ENCODE measurements at regions not wholly inside any gene's neighbourhood (a gene's known extent, or its start where the extent isn't known, plus 50 kb on each side); places are given as distances from the start of the nearest gene placed in this dataset.

DNA sequence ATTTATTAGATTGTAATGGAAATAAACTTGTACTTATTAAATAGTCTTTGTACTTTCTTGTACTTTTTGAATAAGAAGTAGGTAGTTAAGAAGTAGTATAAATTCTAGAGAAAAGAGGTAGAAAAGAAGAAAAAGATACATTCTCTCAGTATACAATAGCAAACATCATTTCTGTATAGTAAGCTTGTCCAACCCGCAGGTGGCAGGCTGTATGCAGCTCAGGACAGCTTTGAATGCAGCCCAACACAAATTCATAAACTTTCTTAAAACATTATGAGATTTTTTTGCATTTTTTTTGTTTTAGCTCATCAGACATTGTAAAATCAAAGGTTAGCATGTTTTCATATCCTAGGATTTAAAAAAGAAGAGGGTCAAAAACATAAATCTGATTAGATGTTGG, 441.6 kb downstream of the DTHD1 start:
- Mint-ChIP-seq H3K9me3 (ENCODE audit: low read depth) (no peaks in the 10 kb centered on the region), H3K27me3 (no peaks in the 10 kb centered on the region), H3K4me3 (ENCODE audit: low read depth) (no peak overlapping the region), H3K4me1 (ENCODE audit: low read depth) (no peaks in the 10 kb centered on the region), H3K36me3 (ENCODE audit: insufficient read depth) (no peaks in the 10 kb centered on the region), H3K27ac (no peak overlapping the region)
- TF ChIP-seq, protein P1, sequence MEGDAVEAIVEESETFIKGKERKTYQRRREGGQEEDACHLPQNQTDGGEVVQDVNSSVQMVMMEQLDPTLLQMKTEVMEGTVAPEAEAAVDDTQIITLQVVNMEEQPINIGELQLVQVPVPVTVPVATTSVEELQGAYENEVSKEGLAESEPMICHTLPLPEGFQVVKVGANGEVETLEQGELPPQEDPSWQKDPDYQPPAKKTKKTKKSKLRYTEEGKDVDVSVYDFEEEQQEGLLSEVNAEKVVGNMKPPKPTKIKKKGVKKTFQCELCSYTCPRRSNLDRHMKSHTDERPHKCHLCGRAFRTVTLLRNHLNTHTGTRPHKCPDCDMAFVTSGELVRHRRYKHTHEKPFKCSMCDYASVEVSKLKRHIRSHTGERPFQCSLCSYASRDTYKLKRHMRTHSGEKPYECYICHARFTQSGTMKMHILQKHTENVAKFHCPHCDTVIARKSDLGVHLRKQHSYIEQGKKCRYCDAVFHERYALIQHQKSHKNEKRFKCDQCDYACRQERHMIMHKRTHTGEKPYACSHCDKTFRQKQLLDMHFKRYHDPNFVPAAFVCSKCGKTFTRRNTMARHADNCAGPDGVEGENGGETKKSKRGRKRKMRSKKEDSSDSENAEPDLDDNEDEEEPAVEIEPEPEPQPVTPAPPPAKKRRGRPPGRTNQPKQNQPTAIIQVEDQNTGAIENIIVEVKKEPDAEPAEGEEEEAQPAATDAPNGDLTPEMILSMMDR (IDR thresholded peaks at IDR 0.05; ENCODE audit: unreplicated experiment): no peak
- no peak for DNase-seq (ENCODE audit: low spot score, unreplicated experiment)

DNA sequence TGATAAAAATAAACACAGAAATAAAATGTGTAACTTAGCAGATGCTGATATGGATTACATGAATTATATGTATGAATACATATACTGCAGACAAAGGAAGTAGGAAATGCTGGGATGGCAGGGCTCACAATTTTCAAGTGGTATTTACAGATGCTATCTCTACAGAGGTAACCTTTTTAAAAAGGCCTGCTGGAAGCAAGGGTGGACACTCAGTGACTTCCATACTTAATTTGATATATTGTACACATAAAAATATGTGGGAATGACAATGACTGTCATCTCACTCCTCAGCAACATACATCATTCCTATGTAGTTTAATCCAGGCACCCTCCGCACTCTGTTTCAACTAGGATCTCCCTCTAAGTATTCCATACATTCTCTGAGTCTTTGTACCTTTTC, 452.9 kb downstream of the DTHD1 start:
- Mint-ChIP-seq H3K4me3 (ENCODE audit: low read depth) (no peak overlapping the region), H3K4me1 (ENCODE audit: low read depth) (no peaks in the 10 kb centered on the region), H3K27ac (no peak overlapping the region), H3K27me3 (no peaks in the 10 kb centered on the region), H3K9me3 (ENCODE audit: low read depth) (peaks cover 6% of the 10 kb centered on the region), H3K36me3 (ENCODE audit: insufficient read depth) (no peaks in the 10 kb centered on the region)
- no peak for DNase-seq (ENCODE audit: low spot score, unreplicated experiment)
- TF ChIP-seq, protein P1 (IDR thresholded peaks at IDR 0.05; ENCODE audit: unreplicated experiment): no peak

DNA sequence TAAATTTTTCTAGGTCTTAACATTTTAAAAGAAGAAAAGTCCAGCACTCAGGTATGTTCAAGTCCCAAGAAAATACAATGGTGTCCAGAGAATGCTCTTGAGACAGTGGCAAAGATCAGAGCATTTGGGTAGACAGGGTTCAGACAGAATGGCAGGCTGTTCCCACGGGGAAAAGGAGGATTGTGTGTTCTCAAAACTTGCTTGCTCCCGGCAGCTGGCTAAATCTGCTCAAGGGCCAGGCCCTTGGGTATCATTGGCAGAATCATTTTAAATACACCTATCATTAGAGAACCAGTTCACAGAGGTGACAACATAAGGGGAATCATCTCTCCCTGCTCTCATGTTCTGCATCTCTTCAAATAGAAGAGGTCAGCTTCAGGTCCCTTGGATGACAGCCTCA, 456.3 kb downstream of the DTHD1 start:
- TF ChIP-seq, protein P1 (IDR thresholded peaks at IDR 0.05; ENCODE audit: unreplicated experiment): no peak
- H3K27me3 Mint-ChIP-seq: no peaks in the 10 kb centered on the region

DNA sequence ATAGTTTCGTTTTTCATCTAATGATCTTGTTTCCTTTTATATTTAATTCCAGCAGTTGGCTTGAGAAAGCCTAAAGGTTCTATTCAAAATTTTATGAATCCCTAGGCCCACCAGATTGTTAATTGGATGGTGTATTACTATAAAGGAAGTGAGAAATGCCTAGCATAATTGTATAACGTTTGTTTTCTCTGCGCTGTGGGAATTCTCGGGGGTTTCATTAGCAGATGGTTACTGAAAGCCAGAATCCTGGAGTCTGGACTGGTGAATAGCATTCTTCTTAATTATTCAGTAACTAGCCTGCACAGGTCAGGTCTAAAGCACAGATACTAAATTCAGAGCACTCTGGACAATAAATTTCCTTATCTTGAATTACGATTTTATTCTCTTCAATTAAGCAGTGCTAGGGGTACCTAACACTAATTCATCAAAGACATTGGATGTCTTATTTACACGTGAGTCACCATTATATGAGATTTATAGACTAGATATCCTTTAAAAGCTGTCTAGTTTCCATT, 459.4 kb downstream of the DTHD1 start:
- Mint-ChIP-seq H3K9me3 (ENCODE audit: low read depth) (no peaks in the 10 kb centered on the region), H3K27ac (no peak overlapping the region), H3K4me3 (ENCODE audit: low read depth) (no peak overlapping the region), H3K27me3 (no peaks in the 10 kb centered on the region), H3K4me1 (ENCODE audit: low read depth) (no peaks in the 10 kb centered on the region), H3K36me3 (ENCODE audit: insufficient read depth) (no peaks in the 10 kb centered on the region)
- DNase-seq (ENCODE audit: low spot score, unreplicated experiment): no peak
- TF ChIP-seq, protein P1 (IDR thresholded peaks at IDR 0.05; ENCODE audit: unreplicated experiment): no peak

More for the DNA sequence above, 456.3 kb downstream of the DTHD1 start:
- no peak overlapping the region for H3K27ac Mint-ChIP-seq
- H3K4me1 Mint-ChIP-seq (ENCODE audit: low read depth): no peaks in the 10 kb centered on the region
- no peaks in the 10 kb centered on the region for H3K9me3 Mint-ChIP-seq (ENCODE audit: low read depth)
- H3K4me3 Mint-ChIP-seq (ENCODE audit: low read depth): no peak overlapping the region
- DNase-seq (ENCODE audit: low spot score, unreplicated experiment): no peak
- no peaks in the 10 kb centered on the region for H3K36me3 Mint-ChIP-seq (ENCODE audit: insufficient read depth)

DNA sequence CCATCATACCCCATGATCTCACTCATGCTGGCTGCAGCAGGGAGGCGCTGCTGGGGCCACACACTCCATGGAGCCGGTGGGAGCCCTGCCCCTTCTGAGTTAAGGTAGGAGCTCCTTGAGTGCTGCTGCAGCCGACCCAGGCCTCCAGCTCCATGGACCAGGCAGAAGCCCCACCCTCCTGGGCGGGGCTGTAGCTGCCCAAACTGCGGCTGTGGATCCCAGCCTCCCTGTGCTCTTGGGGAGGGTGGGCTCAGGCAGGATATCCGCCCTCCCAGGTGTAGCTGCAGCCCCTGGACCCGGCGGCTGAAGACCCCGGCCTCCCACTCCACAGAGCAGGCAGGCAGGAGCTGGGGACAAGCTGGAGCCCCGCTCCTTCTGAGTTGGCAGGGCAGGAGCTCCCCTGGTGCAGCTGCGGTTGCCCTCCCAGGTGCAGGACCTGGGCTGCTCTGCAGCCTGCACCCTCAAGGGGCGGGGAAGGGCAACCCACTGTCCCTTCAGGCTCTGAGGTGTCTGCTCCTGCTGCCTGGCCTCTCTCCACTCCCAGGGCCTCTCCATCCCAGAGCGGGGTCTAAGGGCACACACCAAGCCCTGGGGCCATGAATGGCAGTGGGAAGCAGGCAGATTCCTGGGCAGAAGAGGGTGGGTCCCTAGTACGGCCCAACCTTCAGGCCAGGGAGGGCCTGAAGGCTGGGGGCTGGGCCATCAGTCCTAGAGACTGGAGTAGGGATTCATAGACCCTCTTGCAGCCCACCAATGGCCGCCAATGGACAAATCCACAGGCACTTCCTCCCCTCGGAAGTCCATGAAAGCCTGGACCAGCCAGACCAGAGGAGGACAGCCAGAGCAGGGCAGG, 466.1 kb downstream of the DTHD1 start:
- no peak for DNase-seq (ENCODE audit: low spot score, unreplicated experiment)
- Mint-ChIP-seq H3K4me1 (ENCODE audit: low read depth) (no peaks in the 10 kb centered on the region), H3K27ac (no peak overlapping the region), H3K9me3 (ENCODE audit: low read depth) (no peaks in the 10 kb centered on the region), H3K27me3 (no peaks in the 10 kb centered on the region), H3K4me3 (ENCODE audit: low read depth) (no peak overlapping the region), H3K36me3 (ENCODE audit: insufficient read depth) (no peaks in the 10 kb centered on the region)
- TF ChIP-seq, protein P1 (IDR thresholded peaks at IDR 0.05; ENCODE audit: unreplicated experiment): no peak
